HG03025 (cell line): ENCODE measurements at regions not wholly inside any gene's neighbourhood (a gene's known extent, or its start where the extent isn't known, plus 50 kb on each side); places are given as distances from the start of the nearest gene placed in this dataset.
"Not testable (repeated sequence)": the region's sequence is repeated elsewhere in the genome, so short reads cannot be mapped to it uniquely, and the experiment has no call there.

Experiments
- ATAC-seq: cut with Tn5 transposase; IDR thresholded peaks from one replicate; pipeline ENCODE4 v1.9.1; 2021; ENCODE audit warnings: mild to moderate bottlenecking, moderate library complexity; ENCODE audit not compliant: unreplicated experiment, low FRiP score

DNA sequence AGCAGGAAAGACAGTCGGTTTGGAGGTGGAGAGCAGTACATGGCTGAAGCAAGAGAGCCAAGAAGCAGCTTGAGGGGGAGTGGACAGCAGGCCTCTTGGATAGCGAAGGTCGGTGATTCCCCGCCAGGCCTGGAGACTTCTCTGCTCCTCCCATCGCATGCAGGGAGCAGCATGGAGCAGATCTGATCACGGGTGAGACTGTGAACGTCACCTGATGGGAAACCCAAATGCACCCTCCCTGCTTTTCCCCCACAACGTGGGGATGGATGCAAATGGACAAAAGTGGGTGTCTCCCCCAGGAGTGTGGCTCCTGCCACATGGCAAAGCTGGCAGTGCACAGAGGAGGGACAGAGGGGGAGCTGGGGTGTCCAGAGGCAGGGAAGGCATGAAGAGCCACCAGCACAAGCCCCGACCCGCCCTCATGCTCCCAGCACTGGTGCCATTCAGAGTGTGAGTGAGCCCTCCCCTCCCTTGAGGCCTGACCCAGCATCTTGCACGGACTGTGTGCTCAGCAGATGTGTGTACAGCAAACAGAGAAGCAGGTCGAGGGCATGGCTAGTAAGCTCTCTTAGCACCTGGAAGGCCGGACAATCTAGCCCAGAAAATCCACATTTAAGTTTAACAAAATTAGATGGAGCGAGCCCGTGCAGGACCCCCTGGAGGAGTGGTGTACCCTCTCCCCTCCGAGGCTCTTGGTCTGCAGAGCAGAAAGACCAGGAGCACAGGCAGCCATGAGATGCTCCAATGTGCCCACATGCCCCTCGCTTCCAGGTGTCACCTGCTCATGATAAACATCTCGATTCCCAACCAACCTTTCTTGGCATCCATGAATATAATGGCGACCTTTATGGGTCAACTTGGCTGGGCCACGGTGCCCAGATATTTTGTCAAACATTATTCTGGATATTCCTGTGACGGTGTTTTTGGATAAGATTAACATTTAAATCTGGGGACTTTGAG is 661.7 kb downstream of the TBC1D22A start:
- ATAC-seq: no peak

DNA sequence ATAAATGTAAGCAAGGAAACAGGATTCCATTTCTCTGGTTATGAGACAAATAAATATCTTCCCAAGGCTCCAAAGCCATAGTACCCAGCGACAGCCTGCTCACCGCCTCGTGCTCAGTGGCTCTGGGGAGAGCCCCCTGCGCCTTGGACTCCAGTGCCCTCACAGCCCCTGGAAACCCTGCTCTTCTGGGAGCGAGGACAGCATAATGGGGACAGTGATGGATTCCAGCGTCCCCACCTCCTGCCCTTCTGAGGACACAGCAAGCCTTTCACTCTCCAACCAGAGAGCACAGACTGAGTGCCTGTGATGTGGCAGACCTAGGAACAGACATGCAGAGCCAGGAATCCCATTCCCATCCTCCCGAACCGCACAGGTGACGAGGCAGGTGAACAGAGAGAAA is 660.8 kb downstream of the TBC1D22A start:
- ATAC-seq: no peak

DNA sequence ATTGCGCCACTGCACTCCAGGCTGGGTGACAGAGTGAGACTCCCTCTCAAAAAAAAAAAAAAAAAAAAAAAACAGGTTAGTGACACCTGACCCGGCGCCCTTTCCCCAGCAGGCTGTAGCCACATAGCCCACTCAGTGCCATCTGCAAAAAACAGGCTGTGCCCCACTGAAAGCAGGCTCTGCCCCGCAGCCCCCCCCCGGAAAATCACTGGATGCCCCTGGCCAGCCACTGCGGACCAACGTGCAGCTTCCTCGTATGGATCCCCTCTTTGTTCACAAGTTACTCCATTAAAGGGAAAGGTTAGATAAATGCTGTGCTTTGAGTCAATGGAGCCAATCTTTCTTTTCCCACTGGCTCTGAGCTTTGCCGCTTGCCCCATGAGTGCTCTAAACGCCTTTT is 660.3 kb downstream of the TBC1D22A start:
- no peak for ATAC-seq

- ATAC-seq: no peak
These were observed 659.4 kb downstream of the TBC1D22A start for GRCh38 chr22:47421846-47422245.

DNA sequence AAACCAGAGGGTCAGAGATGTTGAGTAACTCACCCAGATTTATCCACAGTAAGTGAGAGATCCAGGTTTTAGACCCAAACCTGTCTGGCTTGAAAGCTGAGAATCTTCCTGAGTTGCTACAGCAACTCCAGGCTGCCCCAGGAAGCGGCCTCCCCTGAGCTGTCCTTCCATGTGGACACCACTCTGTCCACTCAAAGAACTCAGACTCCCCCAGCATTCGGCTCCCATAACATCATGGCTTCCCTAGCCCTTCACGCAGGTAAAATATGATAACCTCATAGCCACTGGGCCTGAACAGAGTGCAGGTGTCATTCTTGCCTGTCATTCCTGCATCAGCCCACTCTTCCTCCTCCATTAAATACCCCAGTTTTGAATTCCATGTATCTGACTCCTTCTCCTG is 657.8 kb downstream of the TBC1D22A start:
- no peak for ATAC-seq

DNA sequence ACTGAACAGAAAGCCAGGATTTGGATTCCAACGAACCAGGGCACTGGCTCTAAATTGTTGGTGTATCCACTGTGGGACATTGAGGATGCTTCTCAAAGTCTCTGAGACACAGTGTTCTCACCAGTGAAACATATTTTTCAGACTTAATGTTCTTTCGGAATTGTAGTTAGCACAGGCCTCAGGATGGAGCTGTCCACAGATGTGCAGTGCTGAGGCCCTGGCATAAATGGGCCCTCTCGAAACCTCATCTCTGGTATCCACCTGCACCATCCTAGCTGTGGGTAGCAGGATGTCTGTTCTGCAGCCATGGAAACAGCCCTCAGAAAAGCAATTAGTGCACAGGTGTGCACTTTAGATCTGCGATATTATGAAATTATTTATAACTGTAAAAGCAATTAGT is 656.8 kb downstream of the TBC1D22A start:
- ATAC-seq: no peak

DNA sequence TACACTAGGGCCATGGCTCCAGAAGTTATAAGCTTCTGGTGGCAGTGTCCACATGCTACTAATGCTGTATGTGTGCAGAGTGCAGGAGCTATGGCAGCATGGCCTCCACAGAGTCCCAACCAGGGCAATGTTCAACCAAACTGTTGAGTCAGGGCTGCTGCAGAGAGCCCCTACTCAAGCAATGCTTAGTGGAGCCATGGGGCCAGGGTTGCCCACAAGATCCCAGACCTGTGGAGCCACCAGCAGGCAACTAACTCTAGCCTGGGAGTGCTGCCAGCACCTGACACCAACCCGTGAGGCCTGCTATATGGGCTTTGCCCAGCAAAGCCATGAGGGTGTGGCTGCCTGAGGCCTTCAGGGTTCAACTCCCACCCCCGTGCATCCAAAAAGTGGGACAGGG is 655.2 kb downstream of the TBC1D22A start:
- no peak for ATAC-seq

DNA sequence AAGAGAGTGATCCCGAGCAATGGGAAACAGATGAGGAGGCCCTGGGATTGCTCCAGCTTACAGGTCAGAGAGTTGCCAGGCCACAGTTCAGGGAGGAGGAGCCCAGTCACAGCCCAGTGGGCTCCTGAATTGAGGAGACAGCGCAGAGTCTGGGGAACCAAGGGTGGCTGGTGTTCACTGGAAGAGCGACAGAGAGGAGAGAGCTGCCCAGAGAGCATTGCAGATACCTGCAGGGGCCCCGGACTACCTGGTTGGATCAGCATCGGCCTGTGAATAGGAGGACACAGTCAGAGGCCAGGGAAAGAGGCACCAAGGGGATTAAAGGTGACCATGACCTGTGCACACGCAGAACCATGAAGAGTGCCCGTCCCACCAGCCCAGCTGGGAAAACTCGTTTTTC is 648.6 kb downstream of the TBC1D22A start:
- ATAC-seq: no peak

- ATAC-seq: no peak
These were observed 647.3 kb downstream of the TBC1D22A start for GRCh38 chr22:47409539-47410275.

DNA sequence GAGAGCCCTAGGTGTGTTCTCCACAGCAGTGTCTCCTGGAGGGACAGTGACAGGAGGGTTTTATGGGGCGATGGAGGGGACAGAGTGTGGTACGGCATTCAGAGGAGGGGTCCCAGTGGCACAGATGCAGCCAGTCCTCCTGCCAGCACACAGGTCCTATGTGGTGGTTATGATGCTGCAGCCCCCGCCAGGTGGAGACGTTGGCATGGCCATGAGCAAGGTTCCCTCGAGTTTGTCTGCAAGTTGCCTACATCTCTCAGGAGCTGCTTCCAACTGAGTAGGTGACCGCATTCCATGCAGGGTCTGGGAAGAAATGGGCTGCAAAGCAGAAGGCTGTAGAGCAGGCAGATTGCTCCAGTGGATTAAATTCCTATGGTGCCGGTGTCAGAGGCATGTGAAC is 646.0 kb downstream of the TBC1D22A start:
- ATAC-seq: no peak

DNA sequence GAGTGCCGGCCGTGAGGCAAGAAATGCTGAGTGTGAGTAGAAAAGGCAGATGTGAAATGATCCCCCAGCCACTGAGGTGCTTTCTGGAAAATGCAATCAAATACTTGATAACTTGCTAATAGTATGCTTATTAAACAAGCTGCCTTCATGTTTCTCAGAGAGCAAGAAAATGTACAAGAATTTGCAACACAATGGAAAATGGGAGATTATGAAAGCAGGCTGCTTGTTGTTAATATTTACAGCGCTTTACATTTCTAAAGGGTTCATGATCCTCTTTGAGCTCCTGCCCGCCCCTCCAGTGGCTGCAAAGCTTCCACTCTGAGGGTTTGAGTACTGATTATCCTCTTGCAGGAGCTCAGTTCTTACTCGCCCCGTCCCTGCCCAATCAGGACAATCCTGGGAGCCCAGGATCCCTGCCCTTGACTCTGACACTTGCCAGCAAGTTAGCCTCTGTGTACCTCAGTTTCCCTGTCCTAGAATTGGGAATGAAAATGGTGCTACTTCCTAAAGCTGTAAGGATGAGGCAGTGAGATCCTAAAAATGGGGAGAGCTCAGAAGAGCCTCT is 645.1 kb downstream of the TBC1D22A start:
- ATAC-seq: no peak

- ATAC-seq: no peak
These were observed 644.4 kb downstream of the TBC1D22A start for GRCh38 chr22:47406896-47407295.

DNA sequence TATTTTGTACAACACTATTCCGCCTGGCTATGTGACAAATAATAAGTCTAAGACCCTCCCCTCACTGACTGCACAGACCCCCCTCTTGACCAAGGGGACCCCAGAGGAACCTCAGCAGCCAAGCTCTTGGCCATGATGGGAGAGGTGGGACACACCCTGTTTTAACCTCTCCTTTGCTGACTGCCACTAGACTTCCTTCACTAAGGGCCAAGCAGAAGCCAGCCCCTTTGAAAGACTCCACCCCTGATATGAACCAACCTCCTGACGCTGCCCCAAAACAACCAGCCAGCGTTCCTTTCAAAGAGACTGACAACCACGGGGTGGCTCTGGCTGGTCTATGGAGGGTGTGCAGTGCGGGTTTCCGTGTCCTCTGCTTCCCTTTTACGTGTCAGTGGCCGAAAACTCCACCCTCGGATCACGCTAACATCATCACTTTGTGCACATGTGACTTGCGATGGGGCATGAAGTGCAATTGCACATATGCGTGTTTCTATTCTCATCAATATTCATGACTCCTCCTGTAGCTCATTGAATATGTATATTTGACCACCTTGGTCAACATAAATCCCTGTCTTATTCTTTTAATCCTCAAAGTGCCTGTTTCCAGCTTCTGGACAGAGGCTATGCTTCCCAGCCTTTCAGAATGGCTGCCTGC is 643.9 kb downstream of the TBC1D22A start:
- ATAC-seq: no peak

DNA sequence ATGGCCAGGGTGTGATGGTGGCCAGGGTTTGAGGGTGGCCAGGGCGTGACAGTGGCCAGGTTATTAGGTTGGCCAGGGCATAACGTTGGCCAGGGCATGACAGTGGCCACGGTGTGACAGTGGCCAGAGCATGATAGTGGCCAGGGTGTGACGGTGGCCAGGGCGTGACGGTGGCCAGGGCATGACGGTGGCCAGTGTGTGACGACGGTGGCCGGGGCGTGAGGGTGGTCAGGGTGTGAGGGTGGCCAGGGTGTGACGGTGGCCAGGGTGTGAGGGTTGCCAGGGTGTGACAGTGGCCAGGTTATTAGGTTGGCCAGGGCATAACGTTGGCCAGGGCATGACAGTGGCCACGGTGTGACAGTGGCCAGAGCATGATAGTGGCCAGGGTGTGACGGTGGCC is 642.8 kb downstream of the TBC1D22A start:
- not testable (repeated sequence) for ATAC-seq

- no peak for ATAC-seq
These were observed 640.6 kb downstream of the TBC1D22A start for GRCh38 chr22:47402876-47403525.

GRCh38 chr22:47401976-47402770 is 639.7 kb downstream of the TBC1D22A start:
- ATAC-seq: no peak

- no peak for ATAC-seq
These were observed 639.1 kb downstream of the TBC1D22A start for GRCh38 chr22:47401592-47401898.

- no peak for ATAC-seq
These were observed 638.5 kb downstream of the TBC1D22A start for GRCh38 chr22:47400701-47401591.

DNA sequence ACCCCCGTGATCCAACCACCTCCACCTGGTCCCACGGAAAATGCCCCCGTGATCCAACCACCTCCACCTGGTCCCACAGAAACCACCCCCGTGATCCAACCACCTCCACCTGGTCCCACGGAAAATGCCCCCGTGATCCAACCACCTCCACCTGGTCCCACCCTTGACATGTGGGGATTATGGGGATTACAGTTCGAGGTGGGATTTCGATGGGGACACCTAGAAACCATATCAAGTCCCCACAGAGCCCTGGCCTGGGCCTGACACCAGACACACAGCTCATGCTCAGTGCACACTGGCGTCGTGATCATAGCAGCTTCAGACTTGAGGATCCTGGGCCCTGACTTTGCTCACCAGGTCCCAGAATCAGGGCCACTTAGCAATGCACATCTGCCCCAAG is 637.7 kb downstream of the TBC1D22A start:
- ATAC-seq: not testable (repeated sequence)
